H1 (cell line): ENCODE measurements at regions not wholly inside any gene's neighbourhood (a gene's known extent, or its start where the extent isn't known, plus 50 kb on each side); places are given as distances from the start of the nearest gene placed in this dataset.

ENCODE experiments used
- CTCF ChIA-PET: fragments of 300-600 bp; sonication (Branson Sonifier 250); formaldehyde crosslinking; loops from one replicate; lab custom pipeline; 2021; ENCODE audit not compliant: partially characterized antibody; lab: Charles Lee
- POLR2A ChIA-PET: fragments of 300-600 bp; sonication (Branson Sonifier 250); formaldehyde crosslinking; loops from one replicate; lab custom pipeline; 2021; ENCODE audit warnings: inconsistent platforms; ENCODE audit not compliant: partially characterized antibody; lab: Charles Lee
- DNase-seq, 2 experiments: peaks; one replicate each; pipeline versions ENCODE4 v3.0.0 to v3.0.0-alpha.2; 2010 to 2022; ENCODE audit warnings: low spot score in 2 of 2, low read depth in 1 of 2, mixed read lengths in 1 of 2
- FAIRE-seq: peaks from 2 replicates; lab custom pipeline; 2011; peaks lifted over from hg19 to GRCh38; lab: Jason Lieb, UNC
- H2AFZ ChIP-seq: 2 replicates; pipeline ENCODE4 v1.8.1; 2012; ENCODE audit warnings: low read length, inconsistent platforms
- H2AK5ac ChIP-seq: 2 replicates; pipeline ENCODE4 v1.6.1; 2013; ENCODE audit warnings: low read depth, low read length
- H2BK120ac ChIP-seq: replicated peaks from 2 replicates; pipeline ENCODE3; 2013; ENCODE audit warnings: low read depth, low read length, inconsistent platforms
- H2BK12ac ChIP-seq: 2 replicates; pipeline ENCODE4 v1.6.1; 2013; ENCODE audit warnings: low read depth, low read length
- H2BK15ac ChIP-seq: 2 replicates; pipeline ENCODE4 v1.6.1; 2013; ENCODE audit warnings: low read length
- H2BK20ac ChIP-seq: 2 replicates; pipeline ENCODE4 v1.6.1; 2013; ENCODE audit warnings: low read length
- H2BK5ac ChIP-seq: 2 replicates; pipeline ENCODE4 v1.6.1; 2013; ENCODE audit warnings: low read depth, low read length
- H3K14ac ChIP-seq: 2 replicates; pipeline ENCODE4 v1.6.1; 2013; ENCODE audit warnings: inconsistent platforms; ENCODE audit not compliant: insufficient read length
- H3K18ac ChIP-seq: 2 replicates; pipeline ENCODE4 v1.6.1; 2013; ENCODE audit warnings: low read length; ENCODE audit errors: extremely low read depth
- H3K23ac ChIP-seq: 2 replicates; pipeline ENCODE4 v1.6.1; 2013; ENCODE audit warnings: inconsistent platforms; ENCODE audit not compliant: insufficient read length
- H3K23me2 ChIP-seq: 2 replicates; pipeline ENCODE4 v1.6.1; 2013; ENCODE audit warnings: low read depth, low read length
- H3K27ac ChIP-seq: 2 replicates; pipeline ENCODE4 v1.6.1; 2011; ENCODE audit warnings: low read depth, low read length, inconsistent platforms
- H3K27me3 ChIP-seq, 4 experiments: replicated peaks in 1 of 4; 1 replicate in 1 of 4; 2 replicates in 3 of 4; pipeline versions ENCODE4 v1.6.1 to v1.8.1; 2011 to 2013; ENCODE audit warnings: low read length in 3 of 4, mild to moderate bottlenecking in 3 of 4, inconsistent platforms in 2 of 4, mixed read lengths in 2 of 4, moderate library complexity in 1 of 4; ENCODE audit not compliant: control insufficient read depth in 3 of 4, insufficient read depth in 3 of 4; ENCODE audit errors: extremely low read depth in 1 of 4
- H3K36me3 ChIP-seq, 4 experiments: 2 replicates each; pipeline versions ENCODE4 v1.6.1 to v1.8.1; 2011 to 2013; ENCODE audit warnings: mild to moderate bottlenecking in 4 of 4, low read length in 3 of 4, moderate library complexity in 2 of 4, control low read depth in 1 of 4, inconsistent platforms in 1 of 4; ENCODE audit not compliant: insufficient read depth in 4 of 4, control insufficient read depth in 2 of 4
- H3K4ac ChIP-seq: replicated peaks from 2 replicates; pipeline ENCODE3; 2013; ENCODE audit warnings: low read length, low read depth, mixed read lengths, inconsistent platforms; ENCODE audit not compliant: insufficient read length
- H3K4me1 ChIP-seq, 4 experiments: replicated peaks in 1 of 4; 1 replicate in 1 of 4; 2 replicates in 3 of 4; pipeline versions ENCODE4 v1.6.1 to v1.8.1; 2011 to 2013; ENCODE audit warnings: low read length in 3 of 4, inconsistent platforms in 2 of 4, mixed read lengths in 1 of 4; ENCODE audit not compliant: insufficient read depth in 4 of 4, control insufficient read depth in 3 of 4
- H3K4me2 ChIP-seq, 2 experiments: 2 replicates each; pipeline versions ENCODE4 v1.6.1 to v1.8.1; 2011 to 2013; ENCODE audit warnings: low read depth in 2 of 2, low read length in 2 of 2, control low read depth in 1 of 2, inconsistent platforms in 1 of 2, mild to moderate bottlenecking in 1 of 2; ENCODE audit not compliant: insufficient read depth in 1 of 2
- H3K4me3 ChIP-seq, 4 experiments: fragments of 200-600, 300-600 bp in 1 of 4; sonication (generic), shearing (Covaris generic), sonication (Bioruptor Twin) in 1 of 4; 2 replicates each; pipeline versions ENCODE4 v1.5.1 to v1.8.1; 2011 to 2016; ENCODE audit warnings: low read length in 4 of 4, low read depth in 3 of 4, control low read depth in 2 of 4, inconsistent platforms in 2 of 4, mild to moderate bottlenecking in 2 of 4, mixed read lengths in 1 of 4, moderate library complexity in 1 of 4; ENCODE audit not compliant: insufficient read depth in 2 of 4; ENCODE audit errors: extremely low read depth in 1 of 4
- H3K56ac ChIP-seq: replicated peaks from 2 replicates; pipeline ENCODE3; 2013; ENCODE audit warnings: low read depth, mild to moderate bottlenecking, mixed read lengths, low read length, inconsistent platforms; ENCODE audit not compliant: insufficient read length
- H3K79me1 ChIP-seq: 2 replicates; pipeline ENCODE4 v1.6.1; 2013; ENCODE audit warnings: low read depth, low read length, control low read depth
- H3K79me2 ChIP-seq, 2 experiments: 2 replicates each; pipeline versions ENCODE4 v1.6.1 to v1.8.1; 2012 to 2013; ENCODE audit warnings: low read length in 2 of 2, mild to moderate bottlenecking in 2 of 2, inconsistent platforms in 1 of 2; ENCODE audit not compliant: insufficient read depth in 2 of 2, control insufficient read depth in 1 of 2
- H3K9ac ChIP-seq, 4 experiments: replicated peaks in 1 of 4; 1 replicate in 1 of 4; 2 replicates in 3 of 4; pipeline versions ENCODE4 v1.6.1 to v1.8.1; 2011 to 2013; ENCODE audit warnings: low read depth in 3 of 4, low read length in 3 of 4, control low read depth in 2 of 4, mild to moderate bottlenecking in 2 of 4, moderate library complexity in 2 of 4, inconsistent platforms in 1 of 4; ENCODE audit errors: extremely low read depth in 1 of 4
- H3K9me3 ChIP-seq, 2 experiments: 2 replicates each; pipeline versions ENCODE4 v1.6.1 to v1.8.1; 2012 to 2013; ENCODE audit warnings: mild to moderate bottlenecking in 2 of 2, moderate library complexity in 2 of 2, control low read depth in 1 of 2, inconsistent platforms in 1 of 2, low read depth in 1 of 2, low read length in 1 of 2, mixed read lengths in 1 of 2; ENCODE audit not compliant: insufficient read depth in 2 of 2
- H4K20me1 ChIP-seq, 2 experiments: replicated peaks in 1 of 2; 2 replicates each; pipeline versions ENCODE3 to v1.8.1; 2011 to 2013; ENCODE audit warnings: inconsistent platforms in 2 of 2, low read length in 2 of 2, mild to moderate bottlenecking in 1 of 2; ENCODE audit not compliant: insufficient read depth in 2 of 2, control insufficient read depth in 1 of 2
- H4K5ac ChIP-seq: 2 replicates; pipeline ENCODE4 v1.6.1; 2013; ENCODE audit warnings: low read length, low read depth, mixed read lengths, inconsistent platforms; ENCODE audit not compliant: insufficient read length
- H4K8ac ChIP-seq: 2 replicates; pipeline ENCODE4 v1.8.0; 2013; ENCODE audit warnings: mild to moderate bottlenecking, moderate library complexity, low read length, inconsistent platforms; ENCODE audit not compliant: insufficient read depth; ENCODE audit errors: extremely low read depth
- H4K91ac ChIP-seq: replicated peaks from 2 replicates; pipeline ENCODE3; 2013; ENCODE audit warnings: low read length, mixed read lengths, inconsistent platforms; ENCODE audit not compliant: insufficient read length
- BACH1 ChIP-seq: IDR thresholded peaks from 2 replicates; pipeline ENCODE4 v1.6.1; 2012; ENCODE audit warnings: low read length, improper control_type of control experiment
- CBX5 ChIP-seq: fragments of 300-800, 300-1000 bp; sonication (generic); IDR thresholded peaks from 2 replicates; pipeline ENCODE4 v1.7.1; 2016; ENCODE audit warnings: antibody characterized with exemption, low read length, low read depth
- CEBPB ChIP-seq: IDR thresholded peaks from 2 replicates; pipeline ENCODE4 v1.6.1; 2012; ENCODE audit warnings: low read depth, low read length
- CTCF ChIP-seq, 3 experiments: IDR thresholded peaks; 1 replicate in 2 of 3; 2 replicates in 1 of 3; pipeline versions ENCODE4 v1.5.1 to v1.6.1; 2011; ENCODE audit warnings: low read length in 3 of 3, mild to moderate bottlenecking in 3 of 3, inconsistent platforms in 2 of 3, low read depth in 1 of 3, moderate library complexity in 1 of 3; ENCODE audit not compliant: insufficient read depth in 1 of 3; ENCODE audit errors: control extremely low read depth in 1 of 3
- EGR1 ChIP-seq: IDR thresholded peaks from 2 replicates; pipeline ENCODE4 v1.6.1; 2011; ENCODE audit warnings: low read depth, low read length, borderline replicate concordance
- EZH2 ChIP-seq: fragments of 200-600 bp; sonication (generic); IDR thresholded peaks from 2 replicates; pipeline ENCODE4 v1.7.1; 2012; ENCODE audit warnings: low read depth, mild to moderate bottlenecking, moderate library complexity, low read length, inconsistent platforms; ENCODE audit not compliant: severe bottlenecking
- GABPA ChIP-seq: IDR thresholded peaks from 2 replicates; pipeline ENCODE4 v1.6.1; 2011; ENCODE audit warnings: mild to moderate bottlenecking, low read length, moderate library complexity, borderline replicate concordance; ENCODE audit not compliant: insufficient read depth
- KDM1A ChIP-seq: fragments of 200-600, 300-600 bp; sonication (generic); IDR thresholded peaks from 2 replicates; pipeline ENCODE4 v1.7.1; 2016; ENCODE audit warnings: mild to moderate bottlenecking, low read length, borderline replicate concordance
- KDM5A ChIP-seq: fragments of 200-600 bp; IDR thresholded peaks from 2 replicates; pipeline ENCODE4 v1.7.1; 2012; ENCODE audit warnings: mild to moderate bottlenecking, low read length, inconsistent platforms, mixed read lengths
- RFX5 ChIP-seq: IDR thresholded peaks from 2 replicates; pipeline ENCODE4 v1.6.1; 2011; ENCODE audit warnings: low read depth, low read length, improper control_type of control experiment, borderline replicate concordance
- RXRA ChIP-seq: IDR thresholded peaks from 2 replicates; pipeline ENCODE4 v1.6.1; 2011; ENCODE audit warnings: low read depth, mild to moderate bottlenecking, low read length, moderate library complexity; ENCODE audit not compliant: insufficient read depth
- TBP ChIP-seq: IDR thresholded peaks from 2 replicates; pipeline ENCODE4 v1.6.1; 2011; ENCODE audit warnings: low read depth, low read length, improper control_type of control experiment
- YY1 ChIP-seq: IDR thresholded peaks from 2 replicates; pipeline ENCODE4 v1.6.1; 2011; ENCODE audit warnings: low read depth, mild to moderate bottlenecking, low read length
- WGBS, 2 experiments: shearing (Covaris generic) in 1 of 2; methylation state at CpG; one replicate each; pipeline versions ENCODE4 v1.1.6 to v1.1.7; 2013 to 2015; ENCODE audit warnings: low lambda C conversion rate in 2 of 2, mixed read lengths in 2 of 2, inconsistent platforms in 1 of 2, low coverage in 1 of 2, missing lambda C conversion rate in 1 of 2; ENCODE audit not compliant: insufficient replicate concordance in 2 of 2, insufficient coverage in 1 of 2, insufficient read length in 1 of 2; ENCODE audit errors: extremely low coverage in 1 of 2, missing lambda C conversion rate in 1 of 2; 5-methylcytosine and 5-hydroxymethylcytosine counted together

GRCh38 chr17:53548252-53548651, 274.5 kb upstream of the KIF2B start:
- ChIA-PET CTCF (no interaction called here), POLR2A (no interaction called here)
- no peaks in the 10 kb centered on the region; a peak in 1 of 4 replicates for H3K9me3 ChIP-seq
- H3K79me1 ChIP-seq, result no peaks in the 10 kb centered on the region
- no peak overlapping the region for H4K91ac ChIP-seq
- no peak overlapping the region for H3K4me2 ChIP-seq
- H4K20me1 ChIP-seq, result no peaks in the 10 kb centered on the region
- H4K8ac ChIP-seq, result no peak overlapping the region
- no peak overlapping the region for H2AFZ ChIP-seq
- no peak overlapping the region for H2BK12ac ChIP-seq
- H3K14ac ChIP-seq, result no peak overlapping the region
- DNase-seq (no peak), FAIRE-seq (no peak)
- WGBS, 2 experiments, result 97% methylated on average over 4 of the region's 4 CpGs; no CpG with 5 or more reads in 1 of the 2 experiments
- no peaks in the 10 kb centered on the region for H3K36me3 ChIP-seq
- H3K4me3 ChIP-seq, result no peak overlapping the region
- no peak overlapping the region for H2BK20ac ChIP-seq
- H3K56ac ChIP-seq, result no peak overlapping the region
- no peak overlapping the region for H2AK5ac ChIP-seq
- H4K5ac ChIP-seq, result no peak overlapping the region
- H3K79me2 ChIP-seq, result no peaks in the 10 kb centered on the region
- no peaks in the 10 kb centered on the region for H3K4me1 ChIP-seq
- no peak overlapping the region for H2BK120ac ChIP-seq
- H3K23me2 ChIP-seq, result no peaks in the 10 kb centered on the region
- no peak overlapping the region for H3K18ac ChIP-seq
- H2BK15ac ChIP-seq, result no peak overlapping the region
- no peak overlapping the region for H2BK5ac ChIP-seq
- no peak overlapping the region for H3K4ac ChIP-seq
- H3K27me3 ChIP-seq, result no peaks in the 10 kb centered on the region
- no peak overlapping the region for H3K23ac ChIP-seq
- H3K9ac ChIP-seq, result no peak overlapping the region
- no peak overlapping the region for H3K27ac ChIP-seq
- TF ChIP-seq YY1 (no peak), EZH2 (no peak), KDM5A (no peak), TBP (no peak), CTCF (IDR thresholded peaks at IDR 0.05; ENCODE audit: control extremely low read depth in 1 of 3, insufficient read depth in 1 of 3, low read depth in 1 of 3, low read length in 3 of 3) (no peak), RXRA (no peak), BACH1 (no peak), KDM1A (no peak), GABPA (no peak), CEBPB (no peak), CBX5 (no peak), EGR1 (no peak), RFX5 (no peak)
